A673 (cell line): ENCODE measurements at regions not wholly inside any gene's neighbourhood (a gene's known extent, or its start where the extent isn't known, plus 50 kb on each side); places are given as distances from the start of the nearest gene placed in this dataset.

Experiments used
- BruUV-seq: library from RNA; stranded (reverse); fragments of 400-500 nt; replicated peaks from 2 replicates; lab custom pipeline; 2021; lab: Mats Ljungman, UMichigan
- CTCF ChIA-PET: fragments of 300-600 bp; sonication (Branson Sonifier 250); formaldehyde crosslinking; loops from one replicate; lab custom pipeline; 2022; ENCODE audit warnings: antibody characterized with exemption; lab: Charles Lee
- POLR2A ChIA-PET: fragments of 300-600 bp; sonication (Branson Sonifier 250); formaldehyde crosslinking; loops from one replicate; lab custom pipeline; 2022; ENCODE audit warnings: antibody characterized with exemption; ENCODE audit not compliant: low non-redundant PET; lab: Charles Lee
- DNase-seq: peaks from one replicate; pipeline ENCODE4 v3.0.0-alpha.2; 2015; ENCODE audit warnings: low spot score
- H3K27ac ChIP-seq: fragments of 200-600 bp; sonication (generic); 2 replicates; pipeline ENCODE4 v1.5.1; 2016; ENCODE audit warnings: mixed run types, low read depth, mild to moderate bottlenecking, mixed read lengths, antibody characterized with exemption, low read length; ENCODE audit not compliant: poor library complexity, severe bottlenecking
- H3K27me3 ChIP-seq: fragments of 200-600 bp; sonication (generic); replicated peaks from 2 replicates; pipeline ENCODE4 v1.6.1; 2017; ENCODE audit warnings: mixed run types, low read depth, mild to moderate bottlenecking, mixed read lengths, antibody characterized with exemption, low read length; ENCODE audit not compliant: insufficient read depth, poor library complexity
- H3K36me3 ChIP-seq: fragments of 200-600 bp; sonication (generic); 2 replicates; pipeline ENCODE4 v1.6.1; 2016; ENCODE audit warnings: mixed run types, mild to moderate bottlenecking, mixed read lengths, antibody characterized with exemption, low read length; ENCODE audit not compliant: insufficient read depth, poor library complexity, severe bottlenecking
- H3K4me1 ChIP-seq: fragments of 200-600 bp; sonication (generic); 2 replicates; pipeline ENCODE4 v1.6.1; 2017; ENCODE audit warnings: mixed run types, mild to moderate bottlenecking, mixed read lengths, antibody characterized with exemption, low read length; ENCODE audit not compliant: insufficient read depth, poor library complexity, severe bottlenecking
- H3K4me3 ChIP-seq: fragments of 200-600 bp; sonication (generic); 2 replicates; pipeline ENCODE4 v1.5.1; 2016; ENCODE audit warnings: low read depth, mixed run types, mild to moderate bottlenecking, mixed read lengths, low read length; ENCODE audit not compliant: poor library complexity, severe bottlenecking
- H3K9me3 ChIP-seq: fragments of 200-600 bp; sonication (generic); 2 replicates; pipeline ENCODE4 v1.6.1; 2016; ENCODE audit warnings: mixed run types, low read depth, mild to moderate bottlenecking, mixed read lengths, antibody characterized with exemption, low read length; ENCODE audit not compliant: poor library complexity, severe bottlenecking
- EZH2 ChIP-seq: fragments of 200-600 bp; sonication (generic); IDR thresholded peaks from 2 replicates; pipeline ENCODE4 v1.6.1; 2017; ENCODE audit warnings: borderline replicate concordance, low read depth, mild to moderate bottlenecking, mixed read lengths, antibody characterized with exemption, low read length; ENCODE audit not compliant: poor library complexity, severe bottlenecking
- intact Hi-C: fragments of 100-400 bp; cut with micrococcal nuclease; formaldehyde crosslinking; loops from one replicate; pipeline ENCODE4 v1.10.0; 2022; ENCODE audit not compliant: unreplicated experiment
- TF ChIP-seq, protein P1 (sequence below): fragments of 300-800, 200-600 bp; sonication (generic); conservative IDR thresholded peaks from 2 replicates; pipeline ENCODE4 v1.5.1; 2017; ENCODE audit warnings: low read depth, mild to moderate bottlenecking, antibody characterized with exemption, low read length, moderate library complexity, mixed read lengths

GRCh38 chr11:122031813-122032212 is 84.2 kb downstream of the BLID start:
- no peaks in the 10 kb centered on the region for H3K4me1 ChIP-seq
- no peaks in the 10 kb centered on the region for H3K9me3 ChIP-seq
- BruUV-seq, result no TSS peak
- no peak for DNase-seq
- POLR2A ChIA-PET, result no interaction called here
- no peaks in the 10 kb centered on the region for H3K27me3 ChIP-seq
- intact Hi-C loops, result no loop called here
- H3K36me3 ChIP-seq, result no peaks in the 10 kb centered on the region
- H3K4me3 ChIP-seq, result no peak overlapping the region
- no peak overlapping the region for H3K27ac ChIP-seq
- no peak for TF ChIP-seq EZH2
- TF ChIP-seq, protein P1, sequence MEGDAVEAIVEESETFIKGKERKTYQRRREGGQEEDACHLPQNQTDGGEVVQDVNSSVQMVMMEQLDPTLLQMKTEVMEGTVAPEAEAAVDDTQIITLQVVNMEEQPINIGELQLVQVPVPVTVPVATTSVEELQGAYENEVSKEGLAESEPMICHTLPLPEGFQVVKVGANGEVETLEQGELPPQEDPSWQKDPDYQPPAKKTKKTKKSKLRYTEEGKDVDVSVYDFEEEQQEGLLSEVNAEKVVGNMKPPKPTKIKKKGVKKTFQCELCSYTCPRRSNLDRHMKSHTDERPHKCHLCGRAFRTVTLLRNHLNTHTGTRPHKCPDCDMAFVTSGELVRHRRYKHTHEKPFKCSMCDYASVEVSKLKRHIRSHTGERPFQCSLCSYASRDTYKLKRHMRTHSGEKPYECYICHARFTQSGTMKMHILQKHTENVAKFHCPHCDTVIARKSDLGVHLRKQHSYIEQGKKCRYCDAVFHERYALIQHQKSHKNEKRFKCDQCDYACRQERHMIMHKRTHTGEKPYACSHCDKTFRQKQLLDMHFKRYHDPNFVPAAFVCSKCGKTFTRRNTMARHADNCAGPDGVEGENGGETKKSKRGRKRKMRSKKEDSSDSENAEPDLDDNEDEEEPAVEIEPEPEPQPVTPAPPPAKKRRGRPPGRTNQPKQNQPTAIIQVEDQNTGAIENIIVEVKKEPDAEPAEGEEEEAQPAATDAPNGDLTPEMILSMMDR, result no peak
- CTCF ChIA-PET, result no interaction called here

- H3K36me3 ChIP-seq, result no peaks in the 10 kb centered on the region
- no peak overlapping the region for H3K27ac ChIP-seq
- no peak overlapping the region for H3K4me3 ChIP-seq
- POLR2A ChIA-PET, result no interaction called here
- intact Hi-C loops, result no loop called here
- H3K9me3 ChIP-seq, result no peaks in the 10 kb centered on the region
- CTCF ChIA-PET, result no interaction called here
- no peak for DNase-seq
- BruUV-seq, result no TSS peak
- H3K27me3 ChIP-seq, result no peaks in the 10 kb centered on the region
- H3K4me1 ChIP-seq, result no peaks in the 10 kb centered on the region
- TF ChIP-seq, protein P1, result no peak
- no peak for TF ChIP-seq EZH2
These were observed 85.7 kb downstream of the BLID start for GRCh38 chr11:122030286-122030685.

- no TSS peak for BruUV-seq
- CTCF ChIA-PET, result no interaction called here
- intact Hi-C loops, result no loop called here
These were observed 87.5 kb downstream of the BLID start for GRCh38 chr11:122028545-122028944.

More at GRCh38 chr11:122028545-122028944, 87.5 kb downstream of the BLID start:
- no peaks in the 10 kb centered on the region for H3K9me3 ChIP-seq
- POLR2A ChIA-PET, result no interaction called here
- H3K4me3 ChIP-seq, result no peak overlapping the region
- DNase-seq, result no peak
- H3K4me1 ChIP-seq, result no peaks in the 10 kb centered on the region
- no peak for TF ChIP-seq EZH2
- TF ChIP-seq, protein P1, result no peak
- H3K27ac ChIP-seq, result no peak overlapping the region
- no peaks in the 10 kb centered on the region for H3K36me3 ChIP-seq
- H3K27me3 ChIP-seq, result no peaks in the 10 kb centered on the region
